Peyer's patch (tissue), 4 donors: ENCODE measurements at regions not wholly inside any gene's neighbourhood (a gene's known extent, or its start where the extent isn't known, plus 50 kb on each side); places are given as distances from the start of the nearest gene placed in this dataset.
A peak's percentile ranks its signal among the peaks of the same experiment; 100 is the strongest.

Source experiments
- DNase-seq, 3 donors: peaks; one replicate each; pipeline ENCODE4 v3.0.0-alpha.2; 2017 to 2019
- H3K27ac ChIP-seq, 4 donors: fragments of 200-600 bp; sonication (generic); one replicate each; pipeline ENCODE4 v1.5.1; 2016 to 2019
- H3K27me3 ChIP-seq, 2 donors: fragments of 200-600 bp; sonication (generic); one replicate each; pipeline ENCODE4 v1.5.1; 2019
- H3K36me3 ChIP-seq, 3 donors: fragments of 200-600 bp; sonication (generic); one replicate each; pipeline ENCODE4 v1.5.1; 2016 to 2019
- H3K4me1 ChIP-seq, 4 donors: fragments of 200-600 bp; sonication (generic); one replicate each; pipeline ENCODE4 v1.5.1; 2016 to 2019
- H3K4me3 ChIP-seq, 4 donors: fragments of 200-600 bp; sonication (generic); 1 replicate in 3 of 4; 2 replicates in 1 of 4; pipeline ENCODE4 v1.5.1; 2016 to 2019; ENCODE audit warnings: mild to moderate bottlenecking in 1 of 4
- H3K9me3 ChIP-seq, 4 donors: fragments of 200-600 bp; sonication (generic); one replicate each; pipeline ENCODE4 v1.5.1; 2016 to 2019; ENCODE audit warnings: mild to moderate bottlenecking in 1 of 4
- CTCF ChIP-seq, 6 experiments: fragments of 450-650 bp in 4 of 6; fragments of 200-600 bp in 2 of 6; sonication (generic) in 1 of 6; IDR thresholded peaks; one replicate each; pipeline ENCODE4 v1.5.1; 2017 to 2019; ENCODE audit warnings: antibody characterized with exemption in 6 of 6, mild to moderate bottlenecking in 3 of 6, moderate library complexity in 1 of 6
- POLR2A ChIP-seq, 2 donors: fragments of 450-650 bp; IDR thresholded peaks; one replicate each; pipeline ENCODE4 v1.5.1; 2017; ENCODE audit warnings: antibody characterized with exemption in 2 of 2, mild to moderate bottlenecking in 2 of 2, moderate library complexity in 2 of 2

GRCh38 chr2:105458076-105458475 lies 59.2 kb upstream of the FHL2 start:
- Histone ChIP-seq H3K27ac (no peak overlapping the region), H3K4me1 (peaks cover 0 to 5% (median 0%) of the 10 kb centered on the region in 4 donors), H3K9me3 (no peaks in the 10 kb centered on the region), H3K4me3 (no peak overlapping the region), H3K36me3 (no peaks in the 10 kb centered on the region), H3K27me3 (no peaks in the 10 kb centered on the region)
- no peak for DNase-seq
- TF ChIP-seq POLR2A (IDR thresholded peaks at IDR 0.05) (no peak), CTCF (IDR thresholded peaks at IDR 0.05) (no peak)

- DNase-seq = peak in 2 of 3 donors; percentile 50 to 81
Measured at GRCh38 chr2:105455488-105456003, 56.7 kb upstream of the FHL2 start.

GRCh38 chr2:105454801-105455485 lies 56.1 kb upstream of the FHL2 start:
- peak overlapping the region in 3 of 4 donors; percentile 54 to 85 (median 77) for H3K27ac ChIP-seq
- DNase-seq = peak in 2 of 3 donors; percentile 68 to 77
- H3K4me1 ChIP-seq = peaks cover 0 to 5% (median 0%) of the 10 kb centered on the region in 4 donors
- H3K27me3 ChIP-seq = no peaks in the 10 kb centered on the region
- H3K9me3 ChIP-seq = no peaks in the 10 kb centered on the region
- peak in 3 of 6 experiments; percentile 60 to 66 (median 61) for TF ChIP-seq CTCF (IDR thresholded peaks at IDR 0.05)
- TF ChIP-seq POLR2A (IDR thresholded peaks at IDR 0.05) = no peak
- H3K4me3 ChIP-seq = no peak overlapping the region
- no peaks in the 10 kb centered on the region for H3K36me3 ChIP-seq

More at GRCh38 chr2:105455488-105456003, 56.7 kb upstream of the FHL2 start:
- H3K27me3 ChIP-seq = no peaks in the 10 kb centered on the region
- H3K4me1 ChIP-seq = peaks cover 0 to 5% (median 0%) of the 10 kb centered on the region in 4 donors
- peak overlapping the region in 3 of 4 donors; percentile 54 to 85 (median 77) for H3K27ac ChIP-seq
- H3K4me3 ChIP-seq = no peak overlapping the region
- TF ChIP-seq POLR2A (IDR thresholded peaks at IDR 0.05) (no peak), CTCF (IDR thresholded peaks at IDR 0.05) (no peak)
- no peaks in the 10 kb centered on the region for H3K36me3 ChIP-seq
- H3K9me3 ChIP-seq = no peaks in the 10 kb centered on the region

- no peaks in the 10 kb centered on the region for H3K27me3 ChIP-seq
Measured at GRCh38 chr2:105451571-105452166, 52.8 kb upstream of the FHL2 start.

GRCh38 chr2:105450471-105450870 lies 51.6 kb upstream of the FHL2 start:
- no peaks in the 10 kb centered on the region for H3K36me3 ChIP-seq
- peak overlapping the region in 1 of 4 donors; percentile 79 for H3K27ac ChIP-seq
- H3K9me3 ChIP-seq = no peaks in the 10 kb centered on the region
- H3K4me3 ChIP-seq = no peak overlapping the region
- DNase-seq = no peak
- H3K4me1 ChIP-seq = no peaks in the 10 kb centered on the region
- no peak for TF ChIP-seq POLR2A (IDR thresholded peaks at IDR 0.05)
- no peak for TF ChIP-seq CTCF (IDR thresholded peaks at IDR 0.05)
- no peaks in the 10 kb centered on the region for H3K27me3 ChIP-seq

More at GRCh38 chr2:105451571-105452166, 52.8 kb upstream of the FHL2 start:
- no peak overlapping the region for H3K4me3 ChIP-seq
- TF ChIP-seq CTCF (IDR thresholded peaks at IDR 0.05) (no peak), POLR2A (IDR thresholded peaks at IDR 0.05) (no peak)
- H3K36me3 ChIP-seq = no peaks in the 10 kb centered on the region
- H3K27ac ChIP-seq = no peak overlapping the region
- H3K4me1 ChIP-seq = peaks cover 0 to 5% (median 0%) of the 10 kb centered on the region in 4 donors
- no peak for DNase-seq
- no peaks in the 10 kb centered on the region for H3K9me3 ChIP-seq
